Suprapubic skin (tissue), 4 donors: ENCODE measurements at regions not wholly inside any gene's neighbourhood (a gene's known extent, or its start where the extent isn't known, plus 50 kb on each side); places are given as distances from the start of the nearest gene placed in this dataset.
"Not testable (repeated sequence)": the region's sequence is repeated elsewhere in the genome, so short reads cannot be mapped to it uniquely, and the experiment has no call there.

Experiments used
- DNase-seq, 2 donors: peaks; one replicate each; pipeline ENCODE4 v3.0.0-alpha.2; 2019; ENCODE audit warnings: low spot score in 2 of 2
- H3K27ac ChIP-seq: fragments of 200-600 bp; sonication (generic); one replicate; pipeline ENCODE4 v1.5.1; 2019
- H3K27me3 ChIP-seq: fragments of 200-600 bp; sonication (generic); one replicate; pipeline ENCODE4 v1.5.1; 2019
- H3K36me3 ChIP-seq: fragments of 200-600 bp; sonication (generic); one replicate; pipeline ENCODE4 v1.5.1; 2019
- H3K4me1 ChIP-seq: fragments of 200-600 bp; sonication (generic); one replicate; pipeline ENCODE4 v1.5.1; 2019
- H3K4me3 ChIP-seq: fragments of 200-600 bp; sonication (generic); one replicate; pipeline ENCODE4 v1.5.1; 2019; ENCODE audit warnings: mild to moderate bottlenecking
- H3K9me3 ChIP-seq: fragments of 200-600 bp; sonication (generic); one replicate; pipeline ENCODE4 v1.5.1; 2019
- CTCF ChIP-seq, 2 donors: fragments of 200-600 bp in 1 of 2; fragments of 450-650 bp in 1 of 2; sonication (generic) in 1 of 2; IDR thresholded peaks; one replicate each; pipeline ENCODE4 v1.5.1; 2016 to 2019; ENCODE audit warnings: antibody characterized with exemption in 2 of 2, mild to moderate bottlenecking in 1 of 2, moderate library complexity in 1 of 2
- EP300 ChIP-seq: sonication (generic); formaldehyde crosslinking; IDR thresholded peaks from one replicate; pipeline ENCODE4 v1.6.1; 2017; ENCODE audit warnings: antibody characterized with exemption
- POLR2A ChIP-seq, 2 donors: fragments of 450-650 bp; IDR thresholded peaks; one replicate each; pipeline ENCODE4 v1.6.1; 2017; ENCODE audit warnings: antibody characterized with exemption in 2 of 2, mild to moderate bottlenecking in 2 of 2, moderate library complexity in 2 of 2
- POLR2AphosphoS5 ChIP-seq, 3 donors: sonication (generic); formaldehyde crosslinking; IDR thresholded peaks; one replicate each; pipeline ENCODE4 v1.6.1; 2017; ENCODE audit warnings: antibody characterized with exemption in 3 of 3
- WGBS: methylation state at CpG from one replicate; pipeline ENCODE4 v1.1.5; 2018; 5-methylcytosine and 5-hydroxymethylcytosine counted together

GRCh38 chr5:54387031-54387430 is 68.5 kb upstream of the HSPB3 start:
- no peak overlapping the region for H3K4me3 ChIP-seq
- H3K4me1 ChIP-seq: peaks cover 34% of the 10 kb centered on the region
- H3K36me3 ChIP-seq: no peaks in the 10 kb centered on the region
- no peaks in the 10 kb centered on the region for H3K27me3 ChIP-seq
- no peaks in the 10 kb centered on the region for H3K9me3 ChIP-seq
- peak overlapping the region; percentile 45 for H3K27ac ChIP-seq
- no peak for DNase-seq
- WGBS: 77% methylated on average over 4 of the region's 4 CpGs
- TF ChIP-seq POLR2AphosphoS5 (IDR thresholded peaks at IDR 0.05) (no peak), POLR2A (IDR thresholded peaks at IDR 0.05) (no peak), CTCF (IDR thresholded peaks at IDR 0.05) (no peak), EP300 (no peak)

- Histone ChIP-seq H3K4me1 (peaks cover 34% of the 10 kb centered on the region), H3K9me3 (no peaks in the 10 kb centered on the region), H3K27me3 (no peaks in the 10 kb centered on the region), H3K4me3 (no peak overlapping the region), H3K36me3 (no peaks in the 10 kb centered on the region), H3K27ac (no peak overlapping the region)
- DNase-seq: no peak
- 55% methylated on average over 2 of the region's 2 CpGs for WGBS
- TF ChIP-seq POLR2A (IDR thresholded peaks at IDR 0.05) (no peak), EP300 (no peak), POLR2AphosphoS5 (IDR thresholded peaks at IDR 0.05) (no peak), CTCF (IDR thresholded peaks at IDR 0.05) (no peak)
Observed at GRCh38 chr5:54385994-54386393, 69.5 kb upstream of the HSPB3 start.

GRCh38 chr5:54384356-54384933 is 71.1 kb upstream of the HSPB3 start:
- 74% methylated on average over 8 of the region's 8 CpGs for WGBS
- Histone ChIP-seq H3K9me3 (no peaks in the 10 kb centered on the region), H3K27me3 (no peaks in the 10 kb centered on the region), H3K36me3 (no peaks in the 10 kb centered on the region), H3K27ac (no peak overlapping the region), H3K4me3 (no peak overlapping the region), H3K4me1 (peaks cover 29% of the 10 kb centered on the region)
- DNase-seq: no peak
- TF ChIP-seq POLR2AphosphoS5 (IDR thresholded peaks at IDR 0.05) (no peak), CTCF (IDR thresholded peaks at IDR 0.05) (no peak), POLR2A (IDR thresholded peaks at IDR 0.05) (no peak), EP300 (no peak)

GRCh38 chr5:54383941-54384340 is 71.6 kb upstream of the HSPB3 start:
- DNase-seq: no peak
- no peak overlapping the region for H3K4me3 ChIP-seq
- WGBS: 56% methylated on average over 2 of the region's 2 CpGs
- no peaks in the 10 kb centered on the region for H3K36me3 ChIP-seq
- H3K9me3 ChIP-seq: no peaks in the 10 kb centered on the region
- no peaks in the 10 kb centered on the region for H3K27me3 ChIP-seq
- TF ChIP-seq CTCF (IDR thresholded peaks at IDR 0.05) (no peak), POLR2A (IDR thresholded peaks at IDR 0.05) (no peak), EP300 (no peak), POLR2AphosphoS5 (IDR thresholded peaks at IDR 0.05) (no peak)
- peaks cover 29% of the 10 kb centered on the region for H3K4me1 ChIP-seq
- no peak overlapping the region for H3K27ac ChIP-seq

GRCh38 chr5:54383225-54383901 is 72.1 kb upstream of the HSPB3 start:
- DNase-seq: no peak
- H3K9me3 ChIP-seq: no peaks in the 10 kb centered on the region
- WGBS: 56% methylated on average over 3 of the region's 3 CpGs
- no peaks in the 10 kb centered on the region for H3K36me3 ChIP-seq
- no peak for TF ChIP-seq POLR2AphosphoS5 (IDR thresholded peaks at IDR 0.05)
- no peak for TF ChIP-seq EP300
- TF ChIP-seq CTCF (IDR thresholded peaks at IDR 0.05): no peak
- no peak for TF ChIP-seq POLR2A (IDR thresholded peaks at IDR 0.05)
- no peaks in the 10 kb centered on the region for H3K27me3 ChIP-seq
- peaks cover 29% of the 10 kb centered on the region for H3K4me1 ChIP-seq
- H3K27ac ChIP-seq: peak overlapping the region; percentile 24
- no peak overlapping the region for H3K4me3 ChIP-seq

- not testable (repeated sequence) for DNase-seq, H3K4me3 ChIP-seq, H3K36me3 ChIP-seq, H3K27me3 ChIP-seq, H3K27ac ChIP-seq, H3K9me3 ChIP-seq
- 96% methylated on average over 12 of the region's 31 CpGs for WGBS
- H3K4me1 ChIP-seq: peaks cover 16% of the 10 kb centered on the region
Observed at GRCh38 chr5:54381319-54381718, 70.9 kb upstream of the ARL15 start.
